OCI-LY3 (cell line): ENCODE measurements at regions not wholly inside any gene's neighbourhood (a gene's known extent, or its start where the extent isn't known, plus 50 kb on each side); places are given as distances from the start of the nearest gene placed in this dataset.

Source experiments
- EZH2phosphoT487 ChIP-seq: fragments of 200-600 bp; shearing (Covaris generic); IDR thresholded peaks from 2 replicates; pipeline ENCODE4 v1.6.1; 2018; ENCODE audit warnings: antibody characterized with exemption, mixed run types, low read depth
- TF ChIP-seq, protein P1 (sequence below): fragments of 200-600, 300-600 bp; sonication (generic); IDR thresholded peaks from 2 replicates; pipeline ENCODE4 v1.5.1; 2014; ENCODE audit warnings: antibody characterized with exemption, low read length, low read depth

- TF ChIP-seq, protein P1, sequence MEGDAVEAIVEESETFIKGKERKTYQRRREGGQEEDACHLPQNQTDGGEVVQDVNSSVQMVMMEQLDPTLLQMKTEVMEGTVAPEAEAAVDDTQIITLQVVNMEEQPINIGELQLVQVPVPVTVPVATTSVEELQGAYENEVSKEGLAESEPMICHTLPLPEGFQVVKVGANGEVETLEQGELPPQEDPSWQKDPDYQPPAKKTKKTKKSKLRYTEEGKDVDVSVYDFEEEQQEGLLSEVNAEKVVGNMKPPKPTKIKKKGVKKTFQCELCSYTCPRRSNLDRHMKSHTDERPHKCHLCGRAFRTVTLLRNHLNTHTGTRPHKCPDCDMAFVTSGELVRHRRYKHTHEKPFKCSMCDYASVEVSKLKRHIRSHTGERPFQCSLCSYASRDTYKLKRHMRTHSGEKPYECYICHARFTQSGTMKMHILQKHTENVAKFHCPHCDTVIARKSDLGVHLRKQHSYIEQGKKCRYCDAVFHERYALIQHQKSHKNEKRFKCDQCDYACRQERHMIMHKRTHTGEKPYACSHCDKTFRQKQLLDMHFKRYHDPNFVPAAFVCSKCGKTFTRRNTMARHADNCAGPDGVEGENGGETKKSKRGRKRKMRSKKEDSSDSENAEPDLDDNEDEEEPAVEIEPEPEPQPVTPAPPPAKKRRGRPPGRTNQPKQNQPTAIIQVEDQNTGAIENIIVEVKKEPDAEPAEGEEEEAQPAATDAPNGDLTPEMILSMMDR: no peak
- no peak for TF ChIP-seq EZH2phosphoT487
Observed at GRCh38 chr6:140960566-140960965, 1172.2 kb upstream of the GJE1 start.
